HPDE6-E6E7 (cell line): ENCODE measurements at regions not wholly inside any gene's neighbourhood (a gene's known extent, or its start where the extent isn't known, plus 50 kb on each side); places are given as distances from the start of the nearest gene placed in this dataset.

Experiments
- DNase-seq: peaks from one replicate; pipeline ENCODE4 v3.0.0; 2011; ENCODE audit warnings: missing footprints; ENCODE audit errors: extremely low spot score

DNA sequence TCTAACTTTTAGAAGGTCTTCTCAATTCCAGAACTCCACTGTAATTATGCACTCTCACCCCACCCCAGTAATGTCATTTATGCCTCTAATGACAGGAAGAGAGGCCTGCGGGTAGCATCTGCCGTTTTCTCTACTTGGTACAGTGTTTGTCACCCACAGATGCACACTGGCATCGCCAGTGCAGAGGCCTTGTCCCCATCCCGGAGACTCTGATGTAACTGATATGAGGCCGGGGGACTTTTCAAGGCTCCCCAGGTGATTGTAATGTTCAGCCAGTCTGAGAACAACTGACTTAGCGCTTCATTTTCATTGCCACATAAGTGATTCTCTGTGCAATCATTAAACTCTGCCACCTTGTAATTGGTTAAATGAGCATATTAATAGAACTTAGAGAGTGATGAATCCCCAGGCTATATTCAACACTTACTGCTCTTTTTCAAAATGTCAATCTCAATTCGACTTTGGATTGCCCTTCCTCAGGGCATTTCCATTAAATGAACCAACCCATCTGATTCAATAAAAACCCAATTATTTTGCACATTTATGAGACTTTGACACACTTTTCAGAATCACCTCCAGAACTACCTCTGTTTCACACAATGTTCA lies 113.2 kb downstream of the HERPUD2 start:
- DNase-seq = no peak

GRCh38 chr7:35576031-35576573 lies 118.8 kb downstream of the HERPUD2 start:
- DNase-seq = no peak

GRCh38 chr7:35571611-35572240 lies 123.2 kb downstream of the HERPUD2 start:
- no peak for DNase-seq

- DNase-seq = no peak
Measured at GRCh38 chr7:35570937-35571336, 124.0 kb downstream of the HERPUD2 start.

DNA sequence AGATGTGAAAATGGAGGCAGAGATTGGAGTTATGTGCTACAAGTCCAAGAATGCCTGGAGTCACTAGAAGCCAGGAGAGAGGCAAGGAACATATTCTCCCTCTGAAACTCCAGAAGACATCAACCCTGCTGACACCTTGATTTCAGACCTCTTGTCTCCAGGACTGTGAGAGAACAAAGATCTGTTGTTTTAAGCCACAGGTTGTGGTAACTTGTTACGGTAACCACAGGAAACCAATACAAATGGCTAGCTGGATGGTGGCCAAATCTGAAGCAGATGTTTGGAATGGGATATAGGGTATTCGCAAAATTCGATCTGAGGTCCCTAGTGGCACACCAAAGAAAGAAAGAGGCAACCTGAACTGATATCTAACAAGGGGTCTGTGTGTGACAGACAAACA lies 129.0 kb downstream of the HERPUD2 start:
- no peak for DNase-seq

- no peak for DNase-seq
Measured at GRCh38 chr7:35558841-35559240, 136.1 kb downstream of the HERPUD2 start.

DNA sequence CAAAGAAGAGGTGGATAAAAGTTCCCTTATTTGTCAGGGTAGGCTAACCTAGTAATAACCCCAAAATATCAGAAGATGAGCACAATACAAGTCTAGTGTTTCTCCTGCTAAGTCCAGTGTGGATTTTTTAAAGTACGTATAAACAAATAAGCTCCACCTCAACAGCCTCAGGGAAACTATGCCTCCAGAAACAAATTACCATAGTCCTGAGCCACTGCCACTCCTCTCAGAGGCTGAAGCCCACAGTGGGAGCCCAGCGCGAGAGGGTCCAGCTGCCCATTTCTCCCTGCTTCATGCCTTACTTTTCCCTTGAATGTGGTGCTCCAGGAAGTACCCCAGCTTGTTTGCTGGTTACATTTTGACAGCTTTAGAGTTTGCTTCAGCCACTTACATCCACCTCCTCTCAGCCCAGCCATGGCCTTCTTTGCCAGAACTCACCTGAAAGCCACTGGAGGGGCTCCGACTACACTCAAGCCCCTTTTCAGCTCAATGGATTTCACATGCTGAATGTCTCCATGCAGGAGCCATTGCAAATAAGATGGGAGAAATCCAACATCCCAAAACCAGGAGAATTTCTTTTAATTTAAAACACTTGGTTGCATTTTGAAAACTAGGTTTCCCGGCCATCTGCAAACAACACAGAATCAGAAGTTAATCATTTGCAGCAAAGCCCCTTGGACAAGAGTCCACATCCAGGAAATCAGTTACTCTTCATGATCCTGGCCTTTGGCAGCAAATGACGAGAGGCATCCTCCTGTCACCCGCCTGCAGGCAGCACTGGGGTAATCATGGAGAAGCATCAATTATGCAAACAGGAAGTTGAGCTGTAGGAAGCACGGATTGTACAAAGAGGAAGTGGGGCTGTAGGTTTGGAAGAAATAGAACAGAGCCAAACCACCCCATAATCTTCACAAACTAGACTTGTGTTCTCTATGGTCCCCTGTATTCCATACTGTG lies 138.1 kb downstream of the HERPUD2 start:
- no peak for DNase-seq

GRCh38 chr7:35555934-35556333 lies 139.0 kb downstream of the HERPUD2 start:
- DNase-seq = peak; percentile 36

DNA sequence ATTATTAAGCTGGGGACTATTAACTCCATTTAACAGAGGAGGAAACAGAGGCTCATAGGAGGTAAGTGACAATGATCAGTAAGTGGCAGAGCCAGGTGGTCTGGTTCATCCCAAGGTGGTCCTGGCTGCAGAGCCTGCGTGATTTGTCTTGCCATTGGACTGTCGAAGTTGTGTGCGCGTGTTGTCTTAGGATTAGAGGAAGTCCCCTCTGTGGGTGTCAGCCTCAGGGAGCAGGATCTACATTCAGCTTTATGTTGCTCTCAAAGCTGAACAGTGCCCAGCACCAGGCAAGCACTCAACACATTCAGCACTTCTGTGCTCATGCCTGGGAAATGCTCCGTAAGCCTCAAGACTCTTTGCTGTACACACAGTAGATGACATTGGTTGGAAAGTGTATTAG lies 139.5 kb downstream of the HERPUD2 start:
- no peak for DNase-seq

DNA sequence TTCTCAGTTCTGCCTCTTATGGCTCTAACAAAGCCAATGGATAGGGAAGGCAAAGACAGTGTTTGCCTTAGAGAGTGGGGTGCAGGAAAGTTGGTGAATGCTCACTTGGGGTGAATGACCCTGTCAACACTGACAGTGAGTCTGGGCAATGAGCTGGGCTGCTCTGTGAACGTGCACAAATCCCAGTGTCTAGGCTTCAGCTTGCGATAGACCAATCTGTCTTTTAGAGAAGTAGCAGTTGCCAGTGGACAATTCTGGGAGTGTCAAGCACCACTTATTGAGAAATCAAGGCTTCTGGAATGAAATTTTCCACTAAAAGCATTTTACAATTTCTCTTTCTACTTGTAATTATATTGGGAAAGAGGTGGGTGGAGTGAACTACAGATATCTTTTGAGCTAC lies 141.4 kb downstream of the HERPUD2 start:
- DNase-seq = no peak

- DNase-seq = no peak
Measured at GRCh38 chr7:35552691-35553090, 142.2 kb downstream of the HERPUD2 start.

GRCh38 chr7:35551321-35552081 lies 143.4 kb downstream of the HERPUD2 start:
- DNase-seq = no peak

DNA sequence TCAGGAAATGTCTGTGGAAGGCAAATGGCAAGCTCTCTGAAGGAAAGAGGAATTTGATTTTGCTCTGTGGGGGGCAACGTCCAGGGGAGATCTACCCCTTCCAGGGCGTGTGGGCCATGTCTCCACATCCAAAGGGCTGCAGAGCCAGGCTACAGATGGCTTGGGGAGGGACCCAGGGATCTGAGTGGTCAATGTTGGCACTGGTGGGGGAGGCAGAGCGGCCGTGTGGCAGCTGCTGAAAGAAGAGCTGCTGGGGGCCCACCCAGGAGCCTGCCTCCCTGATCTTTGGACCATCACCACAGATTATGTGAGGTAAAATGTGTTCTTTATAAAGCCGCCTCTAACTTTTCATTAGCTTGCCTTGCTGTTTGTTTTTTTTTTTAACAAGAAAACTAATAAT lies 144.1 kb downstream of the HERPUD2 start:
- no peak for DNase-seq

DNA sequence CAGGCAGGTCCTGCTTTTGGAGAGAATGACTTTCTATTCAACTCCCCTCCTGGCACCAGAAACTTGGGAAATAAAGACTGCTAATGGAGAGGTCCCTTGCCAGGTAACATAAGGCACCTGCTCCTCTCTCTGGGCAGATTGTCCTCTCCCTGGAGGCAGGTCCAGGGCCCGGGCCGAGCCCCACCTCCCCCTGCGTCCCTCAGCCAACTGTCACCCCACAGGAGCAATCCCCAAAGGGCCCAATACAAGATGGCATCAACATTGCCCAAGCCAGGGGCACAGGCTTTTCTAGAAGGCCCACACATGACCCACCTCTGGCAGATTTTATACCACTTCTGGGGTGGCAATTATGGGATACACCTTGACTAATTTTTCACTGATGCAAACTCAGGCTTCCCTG lies 145.2 kb downstream of the HERPUD2 start:
- no peak for DNase-seq

DNA sequence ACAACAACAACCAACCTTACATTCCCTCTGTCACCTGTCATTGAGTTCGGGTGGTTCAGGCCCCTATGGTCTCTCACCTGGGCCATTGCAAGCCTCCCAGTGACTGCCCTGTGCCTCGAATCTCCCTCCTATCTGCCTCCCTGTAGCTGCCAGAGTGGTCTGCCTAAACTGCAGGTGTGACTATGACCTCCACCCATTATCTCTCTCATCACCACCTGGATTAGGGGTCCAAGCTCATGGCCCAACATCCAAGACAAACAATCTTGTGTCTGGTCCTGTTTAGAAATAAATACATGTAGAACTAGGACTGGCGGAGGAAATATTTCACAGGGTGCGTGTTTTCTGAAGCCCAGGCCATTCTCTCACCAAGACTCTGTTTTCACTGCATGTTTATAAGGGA lies 146.6 kb downstream of the HERPUD2 start:
- DNase-seq = no peak

DNA sequence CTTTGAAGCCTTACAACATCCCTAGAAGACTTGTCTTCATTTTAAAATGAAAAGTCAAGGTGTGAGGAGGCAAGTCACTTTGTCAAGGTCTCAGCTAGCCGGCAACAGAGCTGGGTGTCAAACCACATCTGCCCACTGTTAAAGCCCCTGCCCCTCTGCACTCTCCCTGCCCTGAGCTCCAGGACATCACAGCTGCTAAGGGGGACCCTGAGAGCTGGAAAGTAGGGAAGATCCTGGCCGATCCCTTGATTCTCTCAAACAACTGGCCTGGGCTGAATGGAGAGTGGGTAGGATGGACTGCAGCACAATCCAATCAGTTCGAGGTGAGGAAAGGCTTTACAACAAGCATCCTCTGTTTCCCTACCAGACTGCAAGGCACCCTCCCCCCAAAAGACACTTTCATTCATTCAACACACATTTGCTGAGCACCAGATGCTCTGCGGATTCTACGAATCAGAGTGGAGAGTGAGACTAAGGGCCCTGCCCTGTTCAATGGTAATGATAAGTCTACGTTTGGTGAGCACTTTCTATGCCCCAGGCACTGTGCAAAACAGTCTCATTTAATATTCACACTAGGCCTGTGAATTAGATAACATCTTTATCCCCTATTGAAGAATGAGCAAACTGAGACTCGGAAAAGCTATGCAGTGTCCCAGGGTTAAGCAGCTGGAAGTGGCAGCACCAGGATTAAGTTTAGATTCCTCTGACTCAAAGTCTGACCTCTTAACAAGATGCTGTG lies 148.1 kb downstream of the HERPUD2 start:
- no peak for DNase-seq

GRCh38 chr7:35545831-35546230 lies 149.1 kb downstream of the HERPUD2 start:
- DNase-seq = no peak

GRCh38 chr7:35544028-35544742 lies 150.8 kb downstream of the HERPUD2 start:
- DNase-seq = no peak

DNA sequence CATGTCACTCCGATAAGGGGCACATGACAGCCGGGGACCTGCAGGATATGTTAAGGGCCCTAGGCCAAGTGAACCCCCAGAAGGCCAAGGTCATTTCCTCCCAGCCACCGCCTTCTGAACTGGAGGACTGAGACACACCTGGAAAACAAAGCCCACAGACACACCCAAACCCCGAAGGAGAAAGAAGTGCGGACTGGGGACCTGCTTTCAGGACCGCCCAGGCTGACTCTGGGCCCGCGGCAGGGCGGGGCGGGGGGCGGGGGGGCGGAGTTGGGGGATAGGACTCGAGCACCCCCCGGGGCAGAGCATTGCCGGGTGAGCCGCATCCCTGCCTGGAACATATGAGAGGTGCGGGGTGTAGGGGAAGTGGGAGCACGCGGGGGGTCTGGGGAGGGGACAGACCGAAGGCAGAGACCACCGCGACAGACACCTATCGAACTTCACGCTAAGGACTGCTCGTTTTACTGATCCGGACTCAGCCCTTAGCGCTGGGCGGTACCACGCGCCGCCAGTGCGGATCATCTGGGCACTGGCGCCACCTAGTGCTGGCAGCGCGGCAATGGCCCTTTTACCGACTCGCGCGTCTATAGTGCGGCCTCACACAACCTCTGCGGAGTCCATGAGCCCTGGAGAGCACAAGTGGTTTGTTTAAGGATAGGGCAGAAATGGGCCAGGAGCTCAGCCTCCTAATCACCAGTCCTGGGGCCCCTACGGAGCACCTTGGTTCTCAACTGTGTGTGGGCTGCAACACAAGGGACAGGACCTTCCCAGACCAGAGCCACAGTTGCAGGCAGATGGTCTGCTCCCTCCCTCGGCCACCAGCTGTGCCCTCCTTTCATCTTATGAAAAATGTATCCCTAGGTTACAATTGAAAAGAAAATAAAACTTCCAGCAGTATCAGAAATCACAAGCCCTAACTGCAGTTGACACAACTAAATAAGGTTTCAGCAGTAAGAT lies 157.6 kb downstream of the HERPUD2 start:
- peak; percentile 73 for DNase-seq
